Mesendoderm (in vitro differentiated cells): ENCODE measurements at regions not wholly inside any gene's neighbourhood (a gene's known extent, or its start where the extent isn't known, plus 50 kb on each side); places are given as distances from the start of the nearest gene placed in this dataset.

Experiments
- DNase-seq: peaks from one replicate; pipeline ENCODE4 v3.0.0; 2013
- H2AK5ac ChIP-seq: 2 replicates; pipeline ENCODE4 v1.6.1; 2013; ENCODE audit warnings: low read length, inconsistent platforms
- H2BK120ac ChIP-seq: 2 replicates; pipeline ENCODE4 v1.6.1; 2013; ENCODE audit warnings: low read depth, mild to moderate bottlenecking, low read length, moderate library complexity, mixed read lengths
- H2BK15ac ChIP-seq: replicated peaks from 2 replicates; pipeline ENCODE4 v1.6.1; 2013; ENCODE audit warnings: low read depth, mild to moderate bottlenecking, moderate library complexity
- H2BK5ac ChIP-seq: 2 replicates; pipeline ENCODE4 v1.6.1; 2013; ENCODE audit warnings: low read length, inconsistent platforms
- H3K18ac ChIP-seq: 2 replicates; pipeline ENCODE4 v1.6.1; 2013; ENCODE audit warnings: mild to moderate bottlenecking, low read length, mixed read lengths
- H3K23ac ChIP-seq: one replicate; pipeline ENCODE4 v1.6.1; 2013; ENCODE audit warnings: low read length
- H3K27ac ChIP-seq: 2 replicates; pipeline ENCODE4 v1.5.1; 2013; ENCODE audit warnings: low read depth, mild to moderate bottlenecking, inconsistent platforms, low read length, moderate library complexity
- H3K27me3 ChIP-seq: 2 replicates; pipeline ENCODE4 v1.6.1; 2013; ENCODE audit warnings: low read length, control low read depth, mild to moderate bottlenecking, inconsistent platforms; ENCODE audit not compliant: insufficient read depth, poor library complexity
- H3K36me3 ChIP-seq: 2 replicates; pipeline ENCODE4 v1.6.1; 2013; ENCODE audit warnings: low read length, inconsistent platforms; ENCODE audit not compliant: control insufficient read depth, insufficient read depth
- H3K4ac ChIP-seq: one replicate; pipeline ENCODE4 v1.6.1; 2013; ENCODE audit warnings: low read depth, mild to moderate bottlenecking, low read length, moderate library complexity
- H3K4me1 ChIP-seq: 2 replicates; pipeline ENCODE4 v1.6.1; 2013; ENCODE audit warnings: low read depth, low read length, inconsistent platforms; ENCODE audit not compliant: control insufficient read depth
- H3K4me2 ChIP-seq: 2 replicates; pipeline ENCODE4 v1.6.1; 2013; ENCODE audit warnings: low read length
- H3K4me3 ChIP-seq: 2 replicates; pipeline ENCODE4 v1.5.1; 2013; ENCODE audit warnings: mild to moderate bottlenecking, low read length
- H3K56ac ChIP-seq: one replicate; pipeline ENCODE4 v1.6.1; 2013; ENCODE audit warnings: low read length
- H3K79me1 ChIP-seq: 2 replicates; pipeline ENCODE4 v1.6.1; 2013; ENCODE audit warnings: low read length, inconsistent platforms
- H3K79me2 ChIP-seq: 2 replicates; pipeline ENCODE4 v1.6.1; 2013; ENCODE audit warnings: mild to moderate bottlenecking, low read length; ENCODE audit not compliant: control insufficient read depth, insufficient read depth
- H3K9ac ChIP-seq: 2 replicates; pipeline ENCODE4 v1.6.1; 2013; ENCODE audit warnings: low read length, inconsistent platforms
- H4K5ac ChIP-seq: one replicate; pipeline ENCODE4 v1.6.1; 2013; ENCODE audit warnings: low read length
- H4K8ac ChIP-seq: one replicate; pipeline ENCODE4 v1.6.1; 2013; ENCODE audit warnings: low read depth, mild to moderate bottlenecking, control low read depth, low read length, moderate library complexity
- WGBS: extraction: QIAGEN DNeasy Blood & Tissue Kit; methylation state at CpG from one replicate; pipeline ENCODE4 v1.1.7; 2013; ENCODE audit warnings: low lambda C conversion rate, missing lambda C conversion rate; ENCODE audit not compliant: insufficient coverage; ENCODE audit errors: extremely low coverage; 5-methylcytosine and 5-hydroxymethylcytosine counted together

GRCh38 chr6:15894973-15895725 lies 232.3 kb upstream of the DTNBP1 start:
- no CpG with 5 or more reads among the region's 4 CpGs for WGBS

GRCh38 chr6:15893556-15894253 lies 230.9 kb upstream of the DTNBP1 start:
- Histone ChIP-seq H2BK120ac (no peak overlapping the region), H3K4me3 (no peak overlapping the region), H3K4ac (no peak overlapping the region), H3K18ac (no peak overlapping the region), H3K9ac (no peak overlapping the region), H2BK5ac (no peak overlapping the region), H3K27me3 (no peaks in the 10 kb centered on the region), H4K8ac (no peak overlapping the region), H2AK5ac (no peak overlapping the region), H3K4me1 (no peaks in the 10 kb centered on the region), H3K27ac (no peak overlapping the region), H3K79me2 (no peaks in the 10 kb centered on the region), H3K4me2 (no peak overlapping the region), H3K56ac (no peak overlapping the region), H2BK15ac (no peak overlapping the region), H3K36me3 (no peaks in the 10 kb centered on the region), H3K79me1 (no peaks in the 10 kb centered on the region), H4K5ac (no peak overlapping the region), H3K23ac (no peak overlapping the region)
- DNase-seq = peak; percentile 88
- no CpG with 5 or more reads among the region's 5 CpGs for WGBS

More at GRCh38 chr6:15894973-15895725, 232.3 kb upstream of the DTNBP1 start:
- Histone ChIP-seq H4K5ac (no peak overlapping the region), H2BK120ac (no peak overlapping the region), H3K9ac (no peak overlapping the region), H3K79me1 (no peaks in the 10 kb centered on the region), H2BK5ac (no peak overlapping the region), H3K36me3 (no peaks in the 10 kb centered on the region), H3K79me2 (no peaks in the 10 kb centered on the region), H3K27me3 (no peaks in the 10 kb centered on the region), H3K56ac (no peak overlapping the region), H3K4me3 (no peak overlapping the region), H3K4ac (no peak overlapping the region), H2AK5ac (no peak overlapping the region), H3K27ac (no peak overlapping the region), H3K18ac (no peak overlapping the region), H4K8ac (no peak overlapping the region), H3K23ac (no peak overlapping the region), H3K4me2 (no peak overlapping the region), H3K4me1 (no peaks in the 10 kb centered on the region), H2BK15ac (no peak overlapping the region)
- no peak for DNase-seq

GRCh38 chr6:15892369-15892768 lies 229.5 kb upstream of the DTNBP1 start:
- Histone ChIP-seq H3K56ac (no peak overlapping the region), H3K27ac (no peak overlapping the region), H3K18ac (no peak overlapping the region), H3K9ac (no peak overlapping the region), H3K36me3 (no peaks in the 10 kb centered on the region), H3K4me1 (no peaks in the 10 kb centered on the region), H3K23ac (no peak overlapping the region), H3K79me1 (no peaks in the 10 kb centered on the region), H2AK5ac (no peak overlapping the region), H3K4ac (no peak overlapping the region), H3K4me2 (no peak overlapping the region), H3K79me2 (no peaks in the 10 kb centered on the region), H3K4me3 (no peak overlapping the region), H4K8ac (no peak overlapping the region), H3K27me3 (no peaks in the 10 kb centered on the region), H2BK15ac (no peak overlapping the region), H2BK5ac (no peak overlapping the region), H4K5ac (no peak overlapping the region), H2BK120ac (no peak overlapping the region)
- no CpG with 5 or more reads among the region's 1 CpG for WGBS
- no peak for DNase-seq

- Histone ChIP-seq H3K4me2 (no peak overlapping the region), H2AK5ac (no peak overlapping the region), H4K8ac (no peak overlapping the region), H3K36me3 (no peaks in the 10 kb centered on the region), H2BK120ac (no peak overlapping the region), H3K18ac (no peak overlapping the region), H3K27me3 (no peaks in the 10 kb centered on the region), H3K23ac (no peak overlapping the region), H3K4ac (no peak overlapping the region), H3K56ac (no peak overlapping the region), H2BK15ac (no peak overlapping the region), H3K4me1 (no peaks in the 10 kb centered on the region), H4K5ac (no peak overlapping the region), H3K79me2 (no peaks in the 10 kb centered on the region), H2BK5ac (no peak overlapping the region), H3K4me3 (no peak overlapping the region), H3K79me1 (no peaks in the 10 kb centered on the region), H3K27ac (no peak overlapping the region), H3K9ac (no peak overlapping the region)
- no peak for DNase-seq
- no CpG with 5 or more reads among the region's 10 CpGs for WGBS
These were observed 226.3 kb upstream of the DTNBP1 start for GRCh38 chr6:15888798-15889772.

GRCh38 chr6:15887491-15888461 lies 224.9 kb upstream of the DTNBP1 start:
- Histone ChIP-seq H4K8ac (no peak overlapping the region), H3K79me1 (no peaks in the 10 kb centered on the region), H2AK5ac (no peak overlapping the region), H3K4ac (no peak overlapping the region), H3K4me3 (no peak overlapping the region), H3K27me3 (no peaks in the 10 kb centered on the region), H3K4me1 (no peaks in the 10 kb centered on the region), H3K23ac (no peak overlapping the region), H3K27ac (no peak overlapping the region), H3K36me3 (no peaks in the 10 kb centered on the region), H2BK5ac (no peak overlapping the region), H3K18ac (no peak overlapping the region), H3K56ac (no peak overlapping the region), H3K9ac (no peak overlapping the region), H2BK120ac (no peak overlapping the region), H4K5ac (no peak overlapping the region), H3K4me2 (no peak overlapping the region), H3K79me2 (no peaks in the 10 kb centered on the region), H2BK15ac (no peak overlapping the region)
- no CpG with 5 or more reads among the region's 10 CpGs for WGBS
- DNase-seq = no peak
